HEK293T (cell line): ENCODE measurements at regions not wholly inside any gene's neighbourhood (a gene's known extent, or its start where the extent isn't known, plus 50 kb on each side); places are given as distances from the start of the nearest gene placed in this dataset.

Experiments
- ARNT ChIP-seq: fragments of 450-650 bp; IDR thresholded peaks from 2 replicates; pipeline ENCODE4 v1.6.1; 2017; ENCODE audit warnings: mild to moderate bottlenecking
- FOXK2 ChIP-seq: fragments of 450-650 bp; IDR thresholded peaks from 2 replicates; pipeline ENCODE4 v1.6.1; 2016; ENCODE audit warnings: mild to moderate bottlenecking
- L3MBTL2 ChIP-seq: fragments of 450-650 bp; conservative IDR thresholded peaks from 2 replicates; pipeline ENCODE4 v1.6.1; 2016; ENCODE audit warnings: mild to moderate bottlenecking
- SP1 ChIP-seq: fragments of 450-650 bp; IDR thresholded peaks from 2 replicates; pipeline ENCODE4 v1.6.1; 2017
- ZNF384 ChIP-seq: fragments of 450-650 bp; IDR thresholded peaks from 2 replicates; pipeline ENCODE4 v1.6.1; 2016

DNA sequence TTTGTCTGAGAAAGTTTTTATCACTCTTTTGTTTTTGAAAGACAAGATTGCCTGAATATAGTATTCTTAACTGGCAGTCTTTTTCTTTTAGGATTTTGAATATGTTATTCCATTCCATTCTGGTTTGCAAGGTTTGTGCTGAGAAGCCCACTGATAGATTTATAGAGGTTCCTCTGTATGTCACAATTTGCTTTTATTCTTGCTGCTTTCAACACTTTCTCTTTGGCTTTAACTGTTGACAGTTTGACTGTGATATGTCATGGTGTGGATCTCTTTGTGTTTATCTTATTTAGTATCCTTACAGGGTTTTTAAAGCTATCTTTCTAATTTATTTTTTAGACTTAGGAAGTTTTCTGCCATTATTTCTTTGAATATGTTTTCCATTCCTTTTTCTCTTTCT, 331.2 kb upstream of the ATP11B start:
- TF ChIP-seq ZNF384 (no peak), ARNT (no peak), FOXK2 (no peak), L3MBTL2 (no peak), SP1 (no peak)
